Liver (tissue), 8 donors: ENCODE measurements at regions not wholly inside any gene's neighbourhood (a gene's known extent, or its start where the extent isn't known, plus 50 kb on each side); places are given as distances from the start of the nearest gene placed in this dataset.

Experiments used
- DNase-seq: peaks from one replicate; pipeline ENCODE4 v3.0.0-alpha.2; 2017; ENCODE audit warnings: low spot score
- H3K27ac ChIP-seq, 2 donors: one replicate each; pipeline ENCODE4 v1.7.0; 2013; ENCODE audit warnings: inconsistent platforms in 2 of 2, low read length in 2 of 2, control low read depth in 1 of 2, low read depth in 1 of 2, mild to moderate bottlenecking in 1 of 2
- H3K27me3 ChIP-seq, 4 donors: one replicate each; pipeline versions ENCODE4 v1.6.1 to v1.7.0; 2013; ENCODE audit warnings: low read length in 3 of 4, inconsistent platforms in 1 of 4, mild to moderate bottlenecking in 1 of 4, moderate library complexity in 1 of 4; ENCODE audit not compliant: control insufficient read depth in 4 of 4, insufficient read depth in 4 of 4
- H3K36me3 ChIP-seq, 4 donors: one replicate each; pipeline versions ENCODE4 v1.6.1 to v1.7.0; 2013; ENCODE audit warnings: low read length in 3 of 4, mild to moderate bottlenecking in 3 of 4, low read depth in 1 of 4, moderate library complexity in 1 of 4; ENCODE audit not compliant: control insufficient read depth in 4 of 4, insufficient read depth in 3 of 4
- H3K4me1 ChIP-seq, 4 donors: one replicate each; pipeline versions ENCODE4 v1.6.1 to v1.7.0; 2013; ENCODE audit warnings: low read length in 3 of 4, mild to moderate bottlenecking in 3 of 4, moderate library complexity in 1 of 4; ENCODE audit not compliant: control insufficient read depth in 4 of 4, insufficient read depth in 4 of 4
- H3K4me3 ChIP-seq, 3 donors: one replicate each; pipeline versions ENCODE4 v1.6.1 to v1.7.0; 2013; ENCODE audit warnings: low read length in 3 of 3, control low read depth in 1 of 3, low read depth in 1 of 3, mild to moderate bottlenecking in 1 of 3
- H3K9ac ChIP-seq, 2 donors: one replicate each; pipeline ENCODE4 v1.7.0; 2013; ENCODE audit warnings: low read length in 2 of 2, mild to moderate bottlenecking in 2 of 2, moderate library complexity in 2 of 2, control low read depth in 1 of 2, low read depth in 1 of 2
- H3K9me3 ChIP-seq, 4 donors: one replicate each; pipeline versions ENCODE4 v1.6.1 to v1.7.0; 2013; ENCODE audit warnings: low read length in 3 of 4; ENCODE audit not compliant: control insufficient read depth in 4 of 4
- EGR1 ChIP-seq, 2 donors: IDR thresholded peaks; 2 replicates each; pipeline ENCODE4 v1.6.1; 2016 to 2018; ENCODE audit warnings: antibody characterized with exemption in 2 of 2, low read depth in 2 of 2
- FOXA1 ChIP-seq: IDR thresholded peaks from 2 replicates; pipeline ENCODE4 v1.6.1; 2016; ENCODE audit warnings: antibody characterized with exemption
- FOXA2 ChIP-seq: IDR thresholded peaks from 2 replicates; pipeline ENCODE4 v1.6.1; 2016; ENCODE audit warnings: antibody characterized with exemption
- GABPA ChIP-seq, 2 donors: IDR thresholded peaks in 1 of 2; conservative IDR thresholded peaks in 1 of 2; 2 replicates each; pipeline ENCODE4 v1.6.1; 2016; ENCODE audit warnings: antibody characterized with exemption in 2 of 2, mild to moderate bottlenecking in 1 of 2, moderate library complexity in 1 of 2
- HNF4A ChIP-seq, 2 donors: conservative IDR thresholded peaks; 2 replicates each; pipeline ENCODE4 v1.6.1; 2016; ENCODE audit warnings: antibody characterized with exemption in 2 of 2, mild to moderate bottlenecking in 2 of 2
- HNF4G ChIP-seq: IDR thresholded peaks from 2 replicates; pipeline ENCODE4 v1.6.1; 2016; ENCODE audit warnings: antibody characterized with exemption
- JUND ChIP-seq, 2 donors: IDR thresholded peaks; 2 replicates each; pipeline ENCODE4 v1.6.1; 2016; ENCODE audit warnings: antibody characterized with exemption in 2 of 2
- NR2F2 ChIP-seq: IDR thresholded peaks from 2 replicates; pipeline ENCODE4 v1.6.1; 2016; ENCODE audit warnings: antibody characterized with exemption
- RAD21 ChIP-seq, 2 donors: IDR thresholded peaks; 2 replicates each; pipeline ENCODE4 v1.6.1; 2016; ENCODE audit warnings: antibody characterized with exemption in 2 of 2, mild to moderate bottlenecking in 2 of 2
- RXRA ChIP-seq, 2 donors: IDR thresholded peaks; 2 replicates each; pipeline ENCODE4 v1.6.1; 2017 to 2018; ENCODE audit warnings: antibody characterized with exemption in 2 of 2, mild to moderate bottlenecking in 1 of 2
- SP1 ChIP-seq: IDR thresholded peaks from 2 replicates; pipeline ENCODE4 v1.6.1; 2018; ENCODE audit warnings: antibody characterized with exemption, mild to moderate bottlenecking
- TAF1 ChIP-seq: conservative IDR thresholded peaks from 2 replicates; pipeline ENCODE4 v1.6.1; 2016; ENCODE audit warnings: antibody characterized with exemption, mild to moderate bottlenecking
- YY1 ChIP-seq: IDR thresholded peaks from 2 replicates; pipeline ENCODE4 v1.6.1; 2016; ENCODE audit warnings: antibody characterized with exemption, mild to moderate bottlenecking
- WGBS: extraction: QIAGEN DNeasy Blood & Tissue Kit; methylation state at CpG from one replicate; pipeline ENCODE4 v1.1.7; 2013; 5-methylcytosine and 5-hydroxymethylcytosine counted together
- TF ChIP-seq, protein P1 (sequence below): IDR thresholded peaks from 2 replicates; pipeline ENCODE4 v1.6.1; 2016; ENCODE audit warnings: antibody characterized with exemption
- TF ChIP-seq, protein P2 (sequence below): fragments of 150-350 bp; IDR thresholded peaks from 2 replicates; pipeline ENCODE4 v1.5.1; 2017; ENCODE audit warnings: improper control_type of control experiment, low read depth, low read length; ENCODE audit not compliant: missing input control
- TF ChIP-seq, protein P3 (sequence below): IDR thresholded peaks from 2 replicates; pipeline ENCODE4 v1.6.1; 2016; ENCODE audit warnings: antibody characterized with exemption
- TF ChIP-seq, protein P4 (sequence below): IDR thresholded peaks from 2 replicates; pipeline ENCODE4 v1.6.1; 2016; ENCODE audit warnings: antibody characterized with exemption, mild to moderate bottlenecking
- TF ChIP-seq, protein P5 (sequence below): IDR thresholded peaks from 2 replicates; pipeline ENCODE4 v1.6.1; 2016; ENCODE audit warnings: antibody characterized with exemption
- donor health status: healthy.
- donor health status: healthy.
- donor health status: healthy.
- donor health status: healthy.
- donor health status: healthy.

DNA sequence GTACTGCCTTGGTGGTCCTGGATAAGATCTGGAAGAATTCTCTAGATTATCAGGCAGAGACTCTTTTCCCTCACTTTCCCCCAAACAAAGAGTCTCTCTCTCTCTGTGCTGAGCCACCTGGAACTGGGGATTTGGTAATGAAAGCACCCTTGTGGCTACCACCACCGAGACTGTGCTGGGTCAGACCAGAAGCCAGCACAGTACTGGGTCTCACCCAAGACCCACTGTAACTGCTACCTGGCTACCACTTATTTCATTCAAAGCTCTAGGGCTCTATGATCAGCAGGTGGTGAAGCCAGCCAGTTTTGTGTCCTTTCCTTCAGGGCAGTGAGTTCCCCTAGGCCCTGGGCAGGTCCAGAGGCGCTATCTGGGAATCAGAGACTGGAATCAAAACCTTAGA is 269.6 kb upstream of the CWC22 start:
- H3K4me3 ChIP-seq: no peak overlapping the region
- no peak for DNase-seq
- no peak overlapping the region for H3K9ac ChIP-seq
- no peak for TF ChIP-seq TAF1
- TF ChIP-seq, protein P1, sequence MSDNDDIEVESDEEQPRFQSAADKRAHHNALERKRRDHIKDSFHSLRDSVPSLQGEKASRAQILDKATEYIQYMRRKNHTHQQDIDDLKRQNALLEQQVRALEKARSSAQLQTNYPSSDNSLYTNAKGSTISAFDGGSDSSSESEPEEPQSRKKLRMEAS: no peak
- TF ChIP-seq, protein P2, sequence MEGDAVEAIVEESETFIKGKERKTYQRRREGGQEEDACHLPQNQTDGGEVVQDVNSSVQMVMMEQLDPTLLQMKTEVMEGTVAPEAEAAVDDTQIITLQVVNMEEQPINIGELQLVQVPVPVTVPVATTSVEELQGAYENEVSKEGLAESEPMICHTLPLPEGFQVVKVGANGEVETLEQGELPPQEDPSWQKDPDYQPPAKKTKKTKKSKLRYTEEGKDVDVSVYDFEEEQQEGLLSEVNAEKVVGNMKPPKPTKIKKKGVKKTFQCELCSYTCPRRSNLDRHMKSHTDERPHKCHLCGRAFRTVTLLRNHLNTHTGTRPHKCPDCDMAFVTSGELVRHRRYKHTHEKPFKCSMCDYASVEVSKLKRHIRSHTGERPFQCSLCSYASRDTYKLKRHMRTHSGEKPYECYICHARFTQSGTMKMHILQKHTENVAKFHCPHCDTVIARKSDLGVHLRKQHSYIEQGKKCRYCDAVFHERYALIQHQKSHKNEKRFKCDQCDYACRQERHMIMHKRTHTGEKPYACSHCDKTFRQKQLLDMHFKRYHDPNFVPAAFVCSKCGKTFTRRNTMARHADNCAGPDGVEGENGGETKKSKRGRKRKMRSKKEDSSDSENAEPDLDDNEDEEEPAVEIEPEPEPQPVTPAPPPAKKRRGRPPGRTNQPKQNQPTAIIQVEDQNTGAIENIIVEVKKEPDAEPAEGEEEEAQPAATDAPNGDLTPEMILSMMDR: no peak
- TF ChIP-seq HNF4G: no peak
- no peak for TF ChIP-seq RXRA (IDR thresholded peaks at IDR 0.05)
- TF ChIP-seq NR2F2: no peak
- TF ChIP-seq, protein P3, sequence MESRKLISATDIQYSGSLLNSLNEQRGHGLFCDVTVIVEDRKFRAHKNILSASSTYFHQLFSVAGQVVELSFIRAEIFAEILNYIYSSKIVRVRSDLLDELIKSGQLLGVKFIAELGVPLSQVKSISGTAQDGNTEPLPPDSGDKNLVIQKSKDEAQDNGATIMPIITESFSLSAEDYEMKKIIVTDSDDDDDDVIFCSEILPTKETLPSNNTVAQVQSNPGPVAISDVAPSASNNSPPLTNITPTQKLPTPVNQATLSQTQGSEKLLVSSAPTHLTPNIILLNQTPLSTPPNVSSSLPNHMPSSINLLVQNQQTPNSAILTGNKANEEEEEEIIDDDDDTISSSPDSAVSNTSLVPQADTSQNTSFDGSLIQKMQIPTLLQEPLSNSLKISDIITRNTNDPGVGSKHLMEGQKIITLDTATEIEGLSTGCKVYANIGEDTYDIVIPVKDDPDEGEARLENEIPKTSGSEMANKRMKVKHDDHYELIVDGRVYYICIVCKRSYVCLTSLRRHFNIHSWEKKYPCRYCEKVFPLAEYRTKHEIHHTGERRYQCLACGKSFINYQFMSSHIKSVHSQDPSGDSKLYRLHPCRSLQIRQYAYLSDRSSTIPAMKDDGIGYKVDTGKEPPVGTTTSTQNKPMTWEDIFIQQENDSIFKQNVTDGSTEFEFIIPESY: no peak
- no peak for TF ChIP-seq FOXA1
- TF ChIP-seq GABPA (IDR thresholded peaks at IDR 0.05 in 1 of 2, conservative IDR thresholded peaks at IDR 0.05 in 1 of 2): no peak
- TF ChIP-seq JUND (IDR thresholded peaks at IDR 0.05): no peak
- no peak for TF ChIP-seq FOXA2
- no peak for TF ChIP-seq YY1
- no peak for TF ChIP-seq SP1
- TF ChIP-seq EGR1 (IDR thresholded peaks at IDR 0.05; ENCODE audit: low read depth in 2 of 2): no peak
- TF ChIP-seq, protein P4, sequence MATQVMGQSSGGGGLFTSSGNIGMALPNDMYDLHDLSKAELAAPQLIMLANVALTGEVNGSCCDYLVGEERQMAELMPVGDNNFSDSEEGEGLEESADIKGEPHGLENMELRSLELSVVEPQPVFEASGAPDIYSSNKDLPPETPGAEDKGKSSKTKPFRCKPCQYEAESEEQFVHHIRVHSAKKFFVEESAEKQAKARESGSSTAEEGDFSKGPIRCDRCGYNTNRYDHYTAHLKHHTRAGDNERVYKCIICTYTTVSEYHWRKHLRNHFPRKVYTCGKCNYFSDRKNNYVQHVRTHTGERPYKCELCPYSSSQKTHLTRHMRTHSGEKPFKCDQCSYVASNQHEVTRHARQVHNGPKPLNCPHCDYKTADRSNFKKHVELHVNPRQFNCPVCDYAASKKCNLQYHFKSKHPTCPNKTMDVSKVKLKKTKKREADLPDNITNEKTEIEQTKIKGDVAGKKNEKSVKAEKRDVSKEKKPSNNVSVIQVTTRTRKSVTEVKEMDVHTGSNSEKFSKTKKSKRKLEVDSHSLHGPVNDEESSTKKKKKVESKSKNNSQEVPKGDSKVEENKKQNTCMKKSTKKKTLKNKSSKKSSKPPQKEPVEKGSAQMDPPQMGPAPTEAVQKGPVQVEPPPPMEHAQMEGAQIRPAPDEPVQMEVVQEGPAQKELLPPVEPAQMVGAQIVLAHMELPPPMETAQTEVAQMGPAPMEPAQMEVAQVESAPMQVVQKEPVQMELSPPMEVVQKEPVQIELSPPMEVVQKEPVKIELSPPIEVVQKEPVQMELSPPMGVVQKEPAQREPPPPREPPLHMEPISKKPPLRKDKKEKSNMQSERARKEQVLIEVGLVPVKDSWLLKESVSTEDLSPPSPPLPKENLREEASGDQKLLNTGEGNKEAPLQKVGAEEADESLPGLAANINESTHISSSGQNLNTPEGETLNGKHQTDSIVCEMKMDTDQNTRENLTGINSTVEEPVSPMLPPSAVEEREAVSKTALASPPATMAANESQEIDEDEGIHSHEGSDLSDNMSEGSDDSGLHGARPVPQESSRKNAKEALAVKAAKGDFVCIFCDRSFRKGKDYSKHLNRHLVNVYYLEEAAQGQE: no peak
- TF ChIP-seq HNF4A (conservative IDR thresholded peaks at IDR 0.05): no peak
- TF ChIP-seq, protein P5, sequence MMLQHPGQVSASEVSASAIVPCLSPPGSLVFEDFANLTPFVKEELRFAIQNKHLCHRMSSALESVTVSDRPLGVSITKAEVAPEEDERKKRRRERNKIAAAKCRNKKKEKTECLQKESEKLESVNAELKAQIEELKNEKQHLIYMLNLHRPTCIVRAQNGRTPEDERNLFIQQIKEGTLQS: no peak
- TF ChIP-seq RAD21 (IDR thresholded peaks at IDR 0.05): no peak
- H3K36me3 ChIP-seq: no peaks in the 10 kb centered on the region
- no peaks in the 10 kb centered on the region for H3K4me1 ChIP-seq
- no peaks in the 10 kb centered on the region for H3K27me3 ChIP-seq
- H3K27ac ChIP-seq: no peak overlapping the region
- WGBS: 74% methylated on average over 2 of the region's 2 CpGs
- peaks cover 0 to 5% (median 0%) of the 10 kb centered on the region in 4 donors for H3K9me3 ChIP-seq
